ENCODE measurements at regions not wholly inside any gene's neighbourhood (a gene's known extent, or its start where the extent isn't known, plus 50 kb on each side); places are given as distances from the start of the nearest gene placed in this dataset.
A peak's percentile ranks its signal among the peaks of the same experiment; 100 is the strongest.

DNA sequence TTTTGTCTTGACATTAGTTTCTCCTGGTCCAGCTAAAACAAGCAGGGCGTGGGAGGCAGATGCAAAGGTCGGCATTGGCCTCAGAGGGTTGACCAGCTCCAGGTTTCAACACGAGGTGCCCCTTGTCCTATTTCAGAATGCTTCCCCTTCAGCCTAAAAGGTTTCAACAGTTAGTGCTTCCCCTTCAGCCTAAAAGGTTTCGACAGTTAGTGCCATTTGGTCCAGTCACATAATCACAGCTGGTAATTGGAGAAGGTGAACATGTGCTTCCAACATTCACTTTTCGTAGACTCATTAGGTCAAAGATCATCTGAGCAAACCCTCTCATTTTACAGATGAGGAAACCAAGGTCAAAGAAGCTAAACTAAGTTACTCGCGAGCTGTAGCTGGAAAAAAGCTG is 270.3 kb upstream of the MAP3K1 start (continued):
- TF ChIP-seq ASH2L (IDR thresholded peaks at IDR 0.05; ENCODE audit: insufficient read length, low read depth, low read length) (no peak), SIX1 (CRISPR knock-in tag; IDR thresholded peaks at IDR 0.05; ENCODE audit: borderline replicate concordance) (peak; percentile 84), SMARCE1 (IDR thresholded peaks at IDR 0.05; ENCODE audit: borderline replicate concordance) (no peak), MXI1 (IDR thresholded peaks at IDR 0.05; ENCODE audit: borderline replicate concordance, low read depth, low read length) (no peak), KLF15 (CRISPR knock-in tag; IDR thresholded peaks at IDR 0.05; ENCODE audit: borderline replicate concordance) (no peak), KLF12 (CRISPR knock-in tag; IDR thresholded peaks at IDR 0.05; ENCODE audit: borderline replicate concordance) (no peak), FOSL2 (CRISPR knock-in tag; IDR thresholded peaks at IDR 0.05) (peak; percentile 41; the same call in 1 of the 2 replicates), MIXL1 (CRISPR knock-in tag; IDR thresholded peaks at IDR 0.05) (no peak), ZNF546 (CRISPR knock-in tag; conservative IDR thresholded peaks at IDR 0.05) (no peak), HDAC2 (CRISPR knock-in tag; IDR thresholded peaks at IDR 0.05) (peak; percentile 14; the same call in 1 of the 2 replicates), ZNF543 (CRISPR knock-in tag; IDR thresholded peaks at IDR 0.05) (no peak), KLF9 (CRISPR knock-in tag; IDR thresholded peaks at IDR 0.05; ENCODE audit: low read depth) (no peak), ZNF333 (CRISPR knock-in tag; IDR thresholded peaks at IDR 0.05; ENCODE audit: borderline replicate concordance) (no peak), KDM5A (IDR thresholded peaks at IDR 0.05; ENCODE audit: borderline replicate concordance, low read length) (no peak), ZNF367 (CRISPR knock-in tag; IDR thresholded peaks at IDR 0.05; ENCODE audit: borderline replicate concordance) (no peak), ZNF572 (CRISPR knock-in tag; IDR thresholded peaks at IDR 0.05) (no peak), HNF4A (CRISPR knock-in tag; IDR thresholded peaks at IDR 0.05) (peak; percentile 77), ZNF317 (CRISPR knock-in tag; IDR thresholded peaks at IDR 0.05) (no peak), ZMAT3 (CRISPR knock-in tag; conservative IDR thresholded peaks at IDR 0.05) (no peak), PPARG (CRISPR knock-in tag; conservative IDR thresholded peaks at IDR 0.05) (peak; percentile 64), ZMYM3 (CRISPR knock-in tag; IDR thresholded peaks at IDR 0.05) (peak; percentile 38; the same call in 1 of the 2 replicates), ZNF124 (CRISPR knock-in tag; IDR thresholded peaks at IDR 0.05) (no peak), KDM3A (CRISPR knock-in tag; IDR thresholded peaks at IDR 0.05; ENCODE audit: low read depth) (no peak), RNF2 (conservative IDR thresholded peaks at IDR 0.05; ENCODE audit: low read depth) (no peak), ZNF660 (CRISPR knock-in tag; IDR thresholded peaks at IDR 0.05; ENCODE audit: borderline replicate concordance, low read depth) (no peak), TAF1 (CRISPR knock-in tag; IDR thresholded peaks at IDR 0.05) (no peak), U2AF1 (optimal IDR thresholded peaks at IDR 0.05; ENCODE audit: low read depth, low read length) (no peak), SMARCC2 (IDR thresholded peaks at IDR 0.05) (no peak), MTA1 (CRISPR knock-in tag; IDR thresholded peaks at IDR 0.05; ENCODE audit: borderline replicate concordance) (no peak), SNAI1 (CRISPR knock-in tag; IDR thresholded peaks at IDR 0.05; ENCODE audit: borderline replicate concordance) (no peak)
- TF ChIP-seq, protein P1, sequence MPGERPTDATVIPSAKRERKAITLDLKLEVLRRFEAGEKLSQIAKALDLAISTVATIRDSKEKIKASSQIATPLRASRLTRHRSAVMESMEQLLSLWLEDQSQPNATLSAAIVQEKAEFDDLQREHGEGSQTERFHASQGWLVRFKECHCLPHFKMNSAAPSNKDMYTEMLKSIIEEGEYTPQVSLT (CRISPR knock-in tag; IDR thresholded peaks at IDR 0.05; ENCODE audit: borderline replicate concordance, low read depth) = no peak
- TF ChIP-seq, protein P2, sequence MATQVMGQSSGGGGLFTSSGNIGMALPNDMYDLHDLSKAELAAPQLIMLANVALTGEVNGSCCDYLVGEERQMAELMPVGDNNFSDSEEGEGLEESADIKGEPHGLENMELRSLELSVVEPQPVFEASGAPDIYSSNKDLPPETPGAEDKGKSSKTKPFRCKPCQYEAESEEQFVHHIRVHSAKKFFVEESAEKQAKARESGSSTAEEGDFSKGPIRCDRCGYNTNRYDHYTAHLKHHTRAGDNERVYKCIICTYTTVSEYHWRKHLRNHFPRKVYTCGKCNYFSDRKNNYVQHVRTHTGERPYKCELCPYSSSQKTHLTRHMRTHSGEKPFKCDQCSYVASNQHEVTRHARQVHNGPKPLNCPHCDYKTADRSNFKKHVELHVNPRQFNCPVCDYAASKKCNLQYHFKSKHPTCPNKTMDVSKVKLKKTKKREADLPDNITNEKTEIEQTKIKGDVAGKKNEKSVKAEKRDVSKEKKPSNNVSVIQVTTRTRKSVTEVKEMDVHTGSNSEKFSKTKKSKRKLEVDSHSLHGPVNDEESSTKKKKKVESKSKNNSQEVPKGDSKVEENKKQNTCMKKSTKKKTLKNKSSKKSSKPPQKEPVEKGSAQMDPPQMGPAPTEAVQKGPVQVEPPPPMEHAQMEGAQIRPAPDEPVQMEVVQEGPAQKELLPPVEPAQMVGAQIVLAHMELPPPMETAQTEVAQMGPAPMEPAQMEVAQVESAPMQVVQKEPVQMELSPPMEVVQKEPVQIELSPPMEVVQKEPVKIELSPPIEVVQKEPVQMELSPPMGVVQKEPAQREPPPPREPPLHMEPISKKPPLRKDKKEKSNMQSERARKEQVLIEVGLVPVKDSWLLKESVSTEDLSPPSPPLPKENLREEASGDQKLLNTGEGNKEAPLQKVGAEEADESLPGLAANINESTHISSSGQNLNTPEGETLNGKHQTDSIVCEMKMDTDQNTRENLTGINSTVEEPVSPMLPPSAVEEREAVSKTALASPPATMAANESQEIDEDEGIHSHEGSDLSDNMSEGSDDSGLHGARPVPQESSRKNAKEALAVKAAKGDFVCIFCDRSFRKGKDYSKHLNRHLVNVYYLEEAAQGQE (IDR thresholded peaks at IDR 0.05; ENCODE audit: borderline replicate concordance in 1 of 2, low read depth in 1 of 2, low read length in 2 of 2) = no peak

Measured in HepG2 (cell line).